A673 (cell line): ENCODE measurements at regions not wholly inside any gene's neighbourhood (a gene's known extent, or its start where the extent isn't known, plus 50 kb on each side); places are given as distances from the start of the nearest gene placed in this dataset.

ENCODE experiments used
- EZH2 ChIP-seq: fragments of 200-600 bp; sonication (generic); IDR thresholded peaks from 2 replicates; pipeline ENCODE4 v1.6.1; 2017; ENCODE audit warnings: borderline replicate concordance, low read depth, mild to moderate bottlenecking, mixed read lengths, antibody characterized with exemption, low read length; ENCODE audit not compliant: poor library complexity, severe bottlenecking
- TF ChIP-seq, protein P1 (sequence below): fragments of 300-800, 200-600 bp; sonication (generic); conservative IDR thresholded peaks from 2 replicates; pipeline ENCODE4 v1.5.1; 2017; ENCODE audit warnings: low read depth, mild to moderate bottlenecking, antibody characterized with exemption, low read length, moderate library complexity, mixed read lengths

DNA sequence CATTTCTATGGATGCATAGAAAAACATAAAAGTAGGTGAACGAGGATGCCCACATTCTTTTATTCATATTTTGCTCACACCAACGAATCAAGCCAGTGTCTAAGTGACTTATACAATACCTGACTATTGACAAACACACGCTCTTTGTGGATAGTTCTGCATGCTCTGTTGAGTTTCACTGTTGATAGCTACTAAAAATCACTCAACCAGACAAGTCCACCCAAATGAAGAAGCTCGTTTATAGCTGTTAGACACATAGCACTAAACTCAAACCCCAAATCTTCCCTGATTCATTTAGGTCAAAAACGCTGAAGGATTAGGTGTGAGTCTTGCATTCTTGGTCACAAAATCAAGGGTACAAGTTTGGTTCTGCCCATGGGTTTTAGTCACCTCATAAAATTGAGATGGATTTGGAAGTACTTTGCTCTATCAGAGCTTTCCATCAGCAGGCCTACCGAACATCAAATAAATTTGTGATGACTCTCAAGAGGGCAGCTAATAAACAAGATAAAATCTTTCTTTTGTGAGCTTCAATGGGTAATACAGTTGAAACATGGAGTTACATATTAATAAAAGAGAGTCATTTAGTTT lies 92.7 kb upstream of the ETAA1 start:
- no peak for TF ChIP-seq EZH2
- TF ChIP-seq, protein P1, sequence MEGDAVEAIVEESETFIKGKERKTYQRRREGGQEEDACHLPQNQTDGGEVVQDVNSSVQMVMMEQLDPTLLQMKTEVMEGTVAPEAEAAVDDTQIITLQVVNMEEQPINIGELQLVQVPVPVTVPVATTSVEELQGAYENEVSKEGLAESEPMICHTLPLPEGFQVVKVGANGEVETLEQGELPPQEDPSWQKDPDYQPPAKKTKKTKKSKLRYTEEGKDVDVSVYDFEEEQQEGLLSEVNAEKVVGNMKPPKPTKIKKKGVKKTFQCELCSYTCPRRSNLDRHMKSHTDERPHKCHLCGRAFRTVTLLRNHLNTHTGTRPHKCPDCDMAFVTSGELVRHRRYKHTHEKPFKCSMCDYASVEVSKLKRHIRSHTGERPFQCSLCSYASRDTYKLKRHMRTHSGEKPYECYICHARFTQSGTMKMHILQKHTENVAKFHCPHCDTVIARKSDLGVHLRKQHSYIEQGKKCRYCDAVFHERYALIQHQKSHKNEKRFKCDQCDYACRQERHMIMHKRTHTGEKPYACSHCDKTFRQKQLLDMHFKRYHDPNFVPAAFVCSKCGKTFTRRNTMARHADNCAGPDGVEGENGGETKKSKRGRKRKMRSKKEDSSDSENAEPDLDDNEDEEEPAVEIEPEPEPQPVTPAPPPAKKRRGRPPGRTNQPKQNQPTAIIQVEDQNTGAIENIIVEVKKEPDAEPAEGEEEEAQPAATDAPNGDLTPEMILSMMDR = no peak
